CD14-positive monocyte (primary cell): ENCODE measurements at regions not wholly inside any gene's neighbourhood (a gene's known extent, or its start where the extent isn't known, plus 50 kb on each side); places are given as distances from the start of the nearest gene placed in this dataset.
"Not testable (repeated sequence)": the region's sequence is repeated elsewhere in the genome, so short reads cannot be mapped to it uniquely, and the experiment has no call there.

ENCODE experiments used
- DNase-seq, 3 donors: peaks; one replicate each; pipeline ENCODE4 v3.0.0-alpha.2; 2011 to 2022
- H2AFZ ChIP-seq: 2 replicates; pipeline ENCODE4 v1.6.0; 2012; ENCODE audit warnings: mild to moderate bottlenecking, low read depth, low read length, inconsistent platforms; ENCODE audit not compliant: insufficient read depth, poor library complexity, severe bottlenecking
- H3K27ac ChIP-seq, 2 donors: 1 replicate in 1 of 2; 2 replicates in 1 of 2; pipeline ENCODE4 v1.5.1; 2012 to 2013; ENCODE audit warnings: low read length in 2 of 2, control low read depth in 1 of 2, inconsistent platforms in 1 of 2, low read depth in 1 of 2, mild to moderate bottlenecking in 1 of 2
- H3K27me3 ChIP-seq, 2 donors: one replicate each; pipeline versions ENCODE4 v1.6.0 to v1.6.1; 2011 to 2013; ENCODE audit warnings: low read length in 2 of 2; ENCODE audit not compliant: control insufficient read depth in 2 of 2, insufficient read depth in 2 of 2
- H3K36me3 ChIP-seq, 2 donors: replicated peaks in 1 of 2; 1 replicate in 1 of 2; 2 replicates in 1 of 2; pipeline versions ENCODE4 v1.5.1 to v1.6.1; 2012 to 2013; ENCODE audit warnings: low read length in 2 of 2, control low read depth in 1 of 2, inconsistent platforms in 1 of 2, mild to moderate bottlenecking in 1 of 2; ENCODE audit not compliant: insufficient read depth in 2 of 2, control insufficient read depth in 1 of 2
- H3K4me1 ChIP-seq, 2 donors: 1 replicate in 1 of 2; 2 replicates in 1 of 2; pipeline versions ENCODE4 v1.5.1 to v1.6.1; 2012 to 2013; ENCODE audit warnings: low read length in 2 of 2, control low read depth in 1 of 2, inconsistent platforms in 1 of 2, mild to moderate bottlenecking in 1 of 2, moderate library complexity in 1 of 2; ENCODE audit not compliant: insufficient read depth in 2 of 2, control insufficient read depth in 1 of 2
- H3K4me2 ChIP-seq: replicated peaks from 2 replicates; pipeline ENCODE3; 2012; ENCODE audit warnings: low read length, moderate library complexity, mild to moderate bottlenecking; ENCODE audit not compliant: poor library complexity, severe bottlenecking; ENCODE audit errors: extremely low read depth
- H3K4me3 ChIP-seq, 3 experiments: fragments of 200-600 bp in 1 of 3; sonication (generic) in 1 of 3; replicated peaks in 1 of 3; 1 replicate in 2 of 3; 2 replicates in 1 of 3; pipeline ENCODE4 v1.5.1; 2011 to 2013; ENCODE audit warnings: low read length in 3 of 3, mild to moderate bottlenecking in 3 of 3, control low read depth in 2 of 3, low read depth in 2 of 3, inconsistent platforms in 1 of 3, moderate library complexity in 1 of 3
- H3K79me2 ChIP-seq: 2 replicates; pipeline ENCODE4 v1.6.0; 2012; ENCODE audit warnings: mild to moderate bottlenecking, control low read depth, inconsistent platforms, low read length, moderate library complexity; ENCODE audit not compliant: insufficient read depth
- H3K9ac ChIP-seq: 2 replicates; pipeline ENCODE4 v1.6.0; 2017; ENCODE audit warnings: low read length, mild to moderate bottlenecking; ENCODE audit not compliant: insufficient read depth, poor library complexity, severe bottlenecking
- H3K9me3 ChIP-seq, 2 donors: replicated peaks in 1 of 2; 1 replicate in 1 of 2; 2 replicates in 1 of 2; pipeline versions ENCODE4 v1.5.1 to v1.6.1; 2012 to 2013; ENCODE audit warnings: low read length in 2 of 2, control low read depth in 1 of 2; ENCODE audit not compliant: control insufficient read depth in 1 of 2, insufficient read depth in 1 of 2
- H4K20me1 ChIP-seq: 2 replicates; pipeline ENCODE4 v1.6.0; 2012; ENCODE audit warnings: mild to moderate bottlenecking, low read length, control low read depth, moderate library complexity; ENCODE audit not compliant: insufficient read depth
- H3K27ac Mint-ChIP-seq, 7 donors: one replicate each; pipeline ENCODE4 v1.8.0; 2020; ENCODE audit warnings: mild to moderate bottlenecking in 7 of 7, mixed read lengths in 7 of 7, moderate library complexity in 6 of 7, inconsistent platforms in 2 of 7
- H3K27me3 Mint-ChIP-seq, 3 donors: one replicate each; pipeline ENCODE4 v1.8.0; 2021 to 2022; ENCODE audit warnings: low read depth in 3 of 3, mild to moderate bottlenecking in 3 of 3, mixed read lengths in 3 of 3, moderate library complexity in 3 of 3, inconsistent platforms in 1 of 3
- H3K36me3 Mint-ChIP-seq, 2 donors: one replicate each; pipeline ENCODE4 v1.8.0; 2020; ENCODE audit warnings: mixed read lengths in 2 of 2, inconsistent platforms in 1 of 2, mild to moderate bottlenecking in 1 of 2
- H3K4me1 Mint-ChIP-seq: one replicate; pipeline ENCODE4 v1.8.0; 2020; ENCODE audit warnings: mild to moderate bottlenecking, mixed read lengths
- H3K4me3 Mint-ChIP-seq, 2 donors: one replicate each; pipeline ENCODE4 v1.8.0; 2020; ENCODE audit warnings: mild to moderate bottlenecking in 2 of 2, mixed read lengths in 2 of 2, moderate library complexity in 1 of 2
- H3K9me3 Mint-ChIP-seq, 7 donors: one replicate each; pipeline ENCODE4 v1.8.0; 2020 to 2022; ENCODE audit warnings: mixed read lengths in 7 of 7, mild to moderate bottlenecking in 6 of 7, moderate library complexity in 6 of 7, inconsistent platforms in 2 of 7
- WGBS: methylation state at CpG from one replicate; pipeline ENCODE4 v1.1.5; 2013; ENCODE audit warnings: missing lambda C conversion rate; ENCODE audit not compliant: insufficient coverage; 5-methylcytosine and 5-hydroxymethylcytosine counted together
- intact Hi-C, 2 donors: fragments of 100-400 bp; cut with micrococcal nuclease; formaldehyde crosslinking; loops; one replicate each; pipeline versions ENCODE4 v1.15.0 to v1.15.1; 2023
- TF ChIP-seq, protein P1 (sequence below): fragments of 200-600 bp; IDR thresholded peaks from one replicate; pipeline ENCODE4 v1.8.0; 2022; ENCODE audit warnings: antibody characterized with exemption, mild to moderate bottlenecking

DNA sequence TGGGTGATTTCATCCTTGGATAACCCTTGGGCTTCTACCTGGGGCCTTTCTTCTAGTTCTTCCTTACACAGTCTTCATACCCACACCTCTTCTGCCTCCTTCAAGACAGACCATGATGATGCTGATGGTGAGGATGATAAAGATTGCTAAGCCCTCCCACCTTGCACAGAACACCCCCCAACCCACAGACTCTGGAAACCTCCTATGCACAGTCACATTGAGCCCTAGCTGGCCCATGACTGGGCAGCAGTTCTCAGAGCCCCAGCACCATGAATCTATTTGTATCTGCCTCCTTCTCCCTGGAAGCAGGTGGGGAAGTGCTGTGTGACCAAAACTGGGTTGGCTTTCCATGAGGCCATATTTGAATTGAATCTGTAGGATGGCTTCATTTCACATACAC is 99.8 kb downstream of the EN1 start:
- TF ChIP-seq, protein P1, sequence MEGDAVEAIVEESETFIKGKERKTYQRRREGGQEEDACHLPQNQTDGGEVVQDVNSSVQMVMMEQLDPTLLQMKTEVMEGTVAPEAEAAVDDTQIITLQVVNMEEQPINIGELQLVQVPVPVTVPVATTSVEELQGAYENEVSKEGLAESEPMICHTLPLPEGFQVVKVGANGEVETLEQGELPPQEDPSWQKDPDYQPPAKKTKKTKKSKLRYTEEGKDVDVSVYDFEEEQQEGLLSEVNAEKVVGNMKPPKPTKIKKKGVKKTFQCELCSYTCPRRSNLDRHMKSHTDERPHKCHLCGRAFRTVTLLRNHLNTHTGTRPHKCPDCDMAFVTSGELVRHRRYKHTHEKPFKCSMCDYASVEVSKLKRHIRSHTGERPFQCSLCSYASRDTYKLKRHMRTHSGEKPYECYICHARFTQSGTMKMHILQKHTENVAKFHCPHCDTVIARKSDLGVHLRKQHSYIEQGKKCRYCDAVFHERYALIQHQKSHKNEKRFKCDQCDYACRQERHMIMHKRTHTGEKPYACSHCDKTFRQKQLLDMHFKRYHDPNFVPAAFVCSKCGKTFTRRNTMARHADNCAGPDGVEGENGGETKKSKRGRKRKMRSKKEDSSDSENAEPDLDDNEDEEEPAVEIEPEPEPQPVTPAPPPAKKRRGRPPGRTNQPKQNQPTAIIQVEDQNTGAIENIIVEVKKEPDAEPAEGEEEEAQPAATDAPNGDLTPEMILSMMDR: no peak
- H3K27ac Mint-ChIP-seq: no peak overlapping the region

DNA sequence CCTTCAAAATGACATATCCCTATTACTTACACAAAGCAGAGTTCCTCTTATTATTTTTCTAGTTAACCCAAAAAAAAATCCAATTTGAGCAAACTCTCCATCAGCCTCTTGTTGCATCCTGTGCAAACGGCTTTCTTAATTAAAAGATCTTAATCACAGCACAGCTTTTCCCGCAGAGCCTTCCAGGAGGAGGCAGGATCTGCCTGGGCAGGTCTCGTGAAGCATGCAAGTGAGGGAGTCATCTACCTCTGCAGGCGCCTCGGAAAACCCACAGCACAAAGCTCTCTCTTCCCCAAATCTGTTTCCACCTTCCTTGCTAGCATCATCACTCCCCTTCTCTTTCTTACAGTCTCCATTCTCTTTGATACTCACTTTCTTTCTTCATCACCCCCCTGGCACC is 100.4 kb downstream of the EN1 start:
- 74% methylated on average over 5 of the region's 5 CpGs for WGBS
- no peaks in the 10 kb centered on the region for H4K20me1 ChIP-seq
- H3K79me2 ChIP-seq: no peaks in the 10 kb centered on the region
- H3K27ac ChIP-seq: no peak overlapping the region
- Mint-ChIP-seq H3K4me3 (no peak overlapping the region), H3K4me1 (no peaks in the 10 kb centered on the region), H3K9me3 (peaks cover 10 to 27% (median 18%) of the 10 kb centered on the region in 7 donors), H3K36me3 (no peaks in the 10 kb centered on the region), H3K27ac (no peak overlapping the region), H3K27me3 (peaks cover 0 to 2% (median 2%) of the 10 kb centered on the region in 3 donors)
- H3K27me3 ChIP-seq: no peaks in the 10 kb centered on the region
- no peak for DNase-seq
- H3K36me3 ChIP-seq: no peaks in the 10 kb centered on the region
- peaks cover 10 to 17% of the 10 kb centered on the region in 2 donors for H3K9me3 ChIP-seq
- intact Hi-C loops: no loop called here
- no peak overlapping the region for H3K9ac ChIP-seq
- H2AFZ ChIP-seq: no peak overlapping the region
- H3K4me3 ChIP-seq: no peak overlapping the region
- no peak overlapping the region for H3K4me2 ChIP-seq
- TF ChIP-seq, protein P1: no peak
- no peaks in the 10 kb centered on the region for H3K4me1 ChIP-seq

More for the DNA sequence above, 99.8 kb downstream of the EN1 start:
- Histone ChIP-seq H3K27ac (no peak overlapping the region), H3K4me2 (no peak overlapping the region), H3K79me2 (no peaks in the 10 kb centered on the region), H3K27me3 (no peaks in the 10 kb centered on the region), H3K4me3 (no peak overlapping the region), H3K9ac (no peak overlapping the region), H2AFZ (no peak overlapping the region), H4K20me1 (no peaks in the 10 kb centered on the region), H3K4me1 (no peaks in the 10 kb centered on the region), H3K36me3 (no peaks in the 10 kb centered on the region), H3K9me3 (peaks cover 10 to 17% of the 10 kb centered on the region in 2 donors)
- H3K36me3 Mint-ChIP-seq: no peaks in the 10 kb centered on the region
- intact Hi-C loops: no loop called here
- H3K4me3 Mint-ChIP-seq: no peak overlapping the region
- DNase-seq: no peak
- H3K27me3 Mint-ChIP-seq: peaks cover 0 to 5% (median 4%) of the 10 kb centered on the region in 3 donors
- peaks cover 10 to 27% (median 18%) of the 10 kb centered on the region in 7 donors for H3K9me3 Mint-ChIP-seq
- no peaks in the 10 kb centered on the region for H3K4me1 Mint-ChIP-seq

DNA sequence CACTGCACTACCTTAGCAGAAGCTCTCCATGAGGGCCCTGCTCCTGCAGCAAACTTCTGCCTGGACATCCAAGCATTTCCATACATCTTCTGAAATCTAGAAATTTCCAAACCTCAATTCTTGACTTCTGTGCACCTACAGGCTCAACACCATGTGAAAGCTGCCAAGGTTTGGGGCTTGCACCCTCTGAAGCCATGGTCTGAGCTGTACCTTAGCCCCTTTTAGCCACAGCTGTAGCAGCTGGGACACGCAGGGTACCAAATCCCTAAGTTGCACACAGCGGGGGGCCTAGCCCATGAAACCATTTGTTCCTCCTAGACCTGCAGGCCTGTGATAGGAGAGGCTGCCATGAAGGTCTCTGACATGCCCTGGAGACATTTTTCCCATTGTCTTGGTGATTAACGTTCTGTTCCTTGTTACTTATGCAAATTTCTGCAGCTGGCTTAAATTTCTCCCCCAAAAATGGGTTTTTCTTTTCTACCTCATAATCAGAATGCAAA is 102.7 kb downstream of the EN1 start:
- DNase-seq, H2AFZ ChIP-seq, H4K20me1 ChIP-seq, H3K4me1 ChIP-seq, H3K9ac ChIP-seq, H3K4me3 ChIP-seq, H3K79me2 ChIP-seq, H3K27me3 Mint-ChIP-seq, H3K27ac ChIP-seq, H3K4me3 Mint-ChIP-seq, intact Hi-C loops, H3K4me1 Mint-ChIP-seq, H3K27ac Mint-ChIP-seq, H3K27me3 ChIP-seq, H3K36me3 ChIP-seq, H3K4me2 ChIP-seq, H3K36me3 Mint-ChIP-seq: not testable (repeated sequence)
- H3K9me3 ChIP-seq: peaks cover 10 to 17% of the 10 kb centered on the region in 2 donors
- H3K9me3 Mint-ChIP-seq: peaks cover 10 to 27% (median 18%) of the 10 kb centered on the region in 7 donors
- 91% methylated on average over 2 of the region's 3 CpGs for WGBS
